RWPE2 (cell line): ENCODE measurements at regions not wholly inside any gene's neighbourhood (a gene's known extent, or its start where the extent isn't known, plus 50 kb on each side); places are given as distances from the start of the nearest gene placed in this dataset.

Experiments
- ATAC-seq: fragments of 200-7000 bp; cut with Tn5 transposase; 3 replicates; pipeline ENCODE4 v1.9.1; 2021; ENCODE audit warnings: low read depth
- DNase-seq: peaks from one replicate; pipeline ENCODE4 v3.0.0-alpha.2; 2020; ENCODE audit warnings: low spot score
- H3K27ac ChIP-seq: fragments of 450-650 bp; 2 replicates; pipeline ENCODE4 v1.5.1; 2017; ENCODE audit warnings: mild to moderate bottlenecking; ENCODE audit not compliant: poor library complexity, severe bottlenecking
- H3K27me3 ChIP-seq: fragments of 250-450 bp; sonication (Bioruptor Pico); 2 replicates; pipeline ENCODE4 v1.5.1; 2021; ENCODE audit warnings: mild to moderate bottlenecking, moderate library complexity; ENCODE audit not compliant: insufficient read depth, poor library complexity, severe bottlenecking
- H3K36me3 ChIP-seq: fragments of 250-450 bp; sonication (Bioruptor Pico); 2 replicates; pipeline ENCODE4 v1.5.1; 2020; ENCODE audit warnings: low read depth, mild to moderate bottlenecking, moderate library complexity
- H3K4me1 ChIP-seq: fragments of 250-450 bp; sonication (Bioruptor Pico); 2 replicates; pipeline ENCODE4 v1.5.1; 2021; ENCODE audit warnings: mild to moderate bottlenecking, moderate library complexity; ENCODE audit not compliant: insufficient read depth, poor library complexity, severe bottlenecking
- H3K4me3 ChIP-seq: fragments of 250-450 bp; sonication (Bioruptor Pico); 2 replicates; pipeline ENCODE4 v1.5.1; 2021; ENCODE audit warnings: mild to moderate bottlenecking, moderate library complexity; ENCODE audit not compliant: severe bottlenecking
- H3K9me3 ChIP-seq: fragments of 250-450 bp; sonication (Bioruptor Pico); 2 replicates; pipeline ENCODE4 v1.5.1; 2021; ENCODE audit warnings: mild to moderate bottlenecking, moderate library complexity; ENCODE audit not compliant: severe bottlenecking
- CTCF ChIP-seq: fragments of 450-650 bp; IDR thresholded peaks from one replicate; pipeline ENCODE4 v1.5.1; 2017; ENCODE audit warnings: mild to moderate bottlenecking, moderate library complexity; ENCODE audit not compliant: poor library complexity, severe bottlenecking

- Histone ChIP-seq H3K9me3 (no peaks in the 10 kb centered on the region), H3K27ac (no peak overlapping the region), H3K4me3 (no peak overlapping the region), H3K27me3 (no peaks in the 10 kb centered on the region), H3K36me3 (no peaks in the 10 kb centered on the region), H3K4me1 (no peaks in the 10 kb centered on the region)
- no peak for DNase-seq
- no peak for TF ChIP-seq CTCF
- ATAC-seq, result no peak
These were observed 588.5 kb downstream of the CENPC start for GRCh38 chr4:66956852-66957251.

- no peaks in the 10 kb centered on the region for H3K4me1 ChIP-seq
- H3K9me3 ChIP-seq, result no peaks in the 10 kb centered on the region
- no peak for ATAC-seq
- no peak for DNase-seq
- H3K27ac ChIP-seq, result no peak overlapping the region
- no peaks in the 10 kb centered on the region for H3K36me3 ChIP-seq
- H3K4me3 ChIP-seq, result no peak overlapping the region
- TF ChIP-seq CTCF, result no peak
- no peaks in the 10 kb centered on the region for H3K27me3 ChIP-seq
These were observed 588.9 kb downstream of the CENPC start for GRCh38 chr4:66956426-66956825.

GRCh38 chr4:66955784-66956183 lies 589.5 kb downstream of the CENPC start:
- H3K9me3 ChIP-seq, result no peaks in the 10 kb centered on the region
- no peaks in the 10 kb centered on the region for H3K4me1 ChIP-seq
- H3K4me3 ChIP-seq, result no peak overlapping the region
- no peak for ATAC-seq
- H3K36me3 ChIP-seq, result no peaks in the 10 kb centered on the region
- no peak for TF ChIP-seq CTCF
- no peak overlapping the region for H3K27ac ChIP-seq
- DNase-seq, result no peak
- no peaks in the 10 kb centered on the region for H3K27me3 ChIP-seq

- no peaks in the 10 kb centered on the region for H3K9me3 ChIP-seq
These were observed 595.9 kb downstream of the CENPC start for GRCh38 chr4:66949419-66949818.

GRCh38 chr4:66946761-66947160 lies 598.5 kb downstream of the CENPC start:
- H3K9me3 ChIP-seq, result no peaks in the 10 kb centered on the region
- ATAC-seq (no peak), DNase-seq (no peak)
- no peaks in the 10 kb centered on the region for H3K4me1 ChIP-seq
- no peak overlapping the region for H3K27ac ChIP-seq
- TF ChIP-seq CTCF, result no peak
- H3K36me3 ChIP-seq, result no peaks in the 10 kb centered on the region
- H3K27me3 ChIP-seq, result no peaks in the 10 kb centered on the region
- no peak overlapping the region for H3K4me3 ChIP-seq

More at GRCh38 chr4:66949419-66949818, 595.9 kb downstream of the CENPC start:
- no peak for DNase-seq
- Histone ChIP-seq H3K27ac (no peak overlapping the region), H3K27me3 (no peaks in the 10 kb centered on the region), H3K4me1 (no peaks in the 10 kb centered on the region), H3K4me3 (no peak overlapping the region), H3K36me3 (no peaks in the 10 kb centered on the region)
- TF ChIP-seq CTCF, result no peak
- no peak for ATAC-seq
